K562 (cell line): ENCODE measurements at regions not wholly inside any gene's neighbourhood (a gene's known extent, or its start where the extent isn't known, plus 50 kb on each side); places are given as distances from the start of the nearest gene placed in this dataset.

Experiments
- ATAC-seq: fragments of 200-7000 bp; cut with Tn5 transposase; 3 replicates; pipeline ENCODE4 v1.9.1; 2020; ENCODE audit warnings: moderate library complexity
- BruUV-seq: library from RNA; stranded (reverse); fragments of 400-500 nt; replicated peaks from 2 replicates; lab custom pipeline; 2021; lab: Mats Ljungman, UMichigan
- CTCF ChIA-PET: fragments of 300-600 bp; formaldehyde crosslinking; extraction: SDS; loops from one replicate; lab custom pipeline; 2021; ENCODE audit warnings: low intra/inter-chr PET ratio; lab: Yijun Ruan, JAX
- POLR2A ChIA-PET: fragments of 300-600, 350-650 bp; sonication (Branson Sonifier 250); formaldehyde crosslinking; extraction: SDS; loops from one replicate; lab custom pipeline; 2021; ENCODE audit warnings: antibody characterized with exemption, inconsistent platforms; lab: Yijun Ruan, JAX
- DNase-seq, 4 experiments: peaks; one replicate each; pipeline versions ENCODE4 v3.0.0 to v3.0.0-alpha.2; 2011 to 2018; ENCODE audit warnings: low spot score in 3 of 4, mixed read lengths in 3 of 4; ENCODE audit errors: extremely low read depth in 1 of 4
- FAIRE-seq: peaks from 2 replicates; lab custom pipeline; 2011; peaks lifted over from hg19 to GRCh38; lab: Jason Lieb, UNC
- H2AFZ ChIP-seq: 2 replicates; pipeline ENCODE4 v1.6.0; 2011; ENCODE audit warnings: low read depth, low read length, control low read depth, inconsistent platforms
- H3K27ac ChIP-seq: fragments of 200-600 bp; 3 replicates; pipeline ENCODE4 v1.8.0; 2011; ENCODE audit warnings: low read depth, mild to moderate bottlenecking, control low read depth, inconsistent platforms, low read length, moderate library complexity, mixed read lengths; ENCODE audit errors: extremely low read depth
- H3K27me3 ChIP-seq, 2 experiments: fragments of 300-600 bp in 1 of 2; 2 replicates in 1 of 2; 3 replicates in 1 of 2; pipeline versions ENCODE4 v1.6.0 to v1.8.0; 2011; ENCODE audit warnings: inconsistent platforms in 2 of 2, low read length in 2 of 2, mild to moderate bottlenecking in 1 of 2, mixed read lengths in 1 of 2, moderate library complexity in 1 of 2; ENCODE audit not compliant: control insufficient read depth in 2 of 2, insufficient read depth in 2 of 2
- H3K36me3 ChIP-seq: fragments of 300-600 bp; 3 replicates; pipeline ENCODE4 v1.8.0; 2011; ENCODE audit warnings: mild to moderate bottlenecking, low read length, inconsistent platforms; ENCODE audit not compliant: control insufficient read depth, insufficient read depth
- H3K4me1 ChIP-seq, 2 experiments: fragments of 200-600 bp in 1 of 2; replicated peaks in 1 of 2; 2 replicates in 1 of 2; 3 replicates in 1 of 2; pipeline versions ENCODE4 v1.5.1 to v1.8.0; 2011; ENCODE audit warnings: inconsistent platforms in 2 of 2, low read length in 2 of 2, mild to moderate bottlenecking in 1 of 2, mixed read lengths in 1 of 2, moderate library complexity in 1 of 2; ENCODE audit not compliant: control insufficient read depth in 2 of 2, insufficient read depth in 2 of 2
- H3K4me2 ChIP-seq: 2 replicates; pipeline ENCODE4 v1.6.1; 2011; ENCODE audit warnings: low read length, control low read depth, inconsistent platforms, mixed read lengths; ENCODE audit not compliant: insufficient read depth
- H3K4me3 ChIP-seq: fragments of 200-600 bp; sonication (generic), shearing (Covaris generic); 2 replicates; pipeline ENCODE4 v1.5.1; 2016; ENCODE audit warnings: control low read depth, inconsistent platforms
- H3K79me2 ChIP-seq: fragments of 200-600 bp; 3 replicates; pipeline ENCODE4 v1.8.0; 2011; ENCODE audit warnings: low read length, inconsistent platforms; ENCODE audit not compliant: control insufficient read depth, insufficient read depth
- H3K9ac ChIP-seq, 2 experiments: 2 replicates each; pipeline versions ENCODE4 v1.6.0 to v1.6.1; 2011; ENCODE audit warnings: low read depth in 2 of 2, low read length in 2 of 2, control low read depth in 1 of 2, inconsistent platforms in 1 of 2, mild to moderate bottlenecking in 1 of 2, mixed read lengths in 1 of 2; ENCODE audit not compliant: insufficient read depth in 1 of 2
- H3K9me1 ChIP-seq: one replicate; pipeline ENCODE4 v1.6.0; 2011; ENCODE audit warnings: inconsistent platforms, mild to moderate bottlenecking, low read length, moderate library complexity; ENCODE audit not compliant: control insufficient read depth, insufficient read depth
- H3K9me3 ChIP-seq: replicated peaks from 2 replicates; pipeline ENCODE4 v1.5.1; 2011; ENCODE audit warnings: low read depth, low read length, inconsistent platforms; ENCODE audit not compliant: control insufficient read depth, insufficient read depth
- H4K20me1 ChIP-seq: replicated peaks from 2 replicates; pipeline ENCODE4 v1.6.1; 2011; ENCODE audit warnings: low read length, inconsistent platforms, mixed read lengths; ENCODE audit not compliant: control insufficient read depth, insufficient read depth
- BRF1 ChIP-seq: IDR thresholded peaks from 3 replicates; pipeline ENCODE4 v1.6.1; 2011; ENCODE audit warnings: borderline replicate concordance, mild to moderate bottlenecking; ENCODE audit not compliant: insufficient read length; ENCODE audit errors: extremely low read depth
- CREB1 ChIP-seq, 2 experiments: sonication (generic) in 1 of 2; formaldehyde crosslinking in 1 of 2; IDR thresholded peaks; 2 replicates each; pipeline versions ENCODE4 v1.6.1 to v1.8.0; 2012 to 2022; ENCODE audit warnings: inconsistent platforms in 1 of 2, mild to moderate bottlenecking in 1 of 2, missing genetic modification reagents in 1 of 2, moderate library complexity in 1 of 2
- ESRRB ChIP-seq: fragments of 250-450 bp; sonication (Bioruptor Pico); IDR thresholded peaks from 2 replicates; pipeline ENCODE4 v1.5.0; 2020; ENCODE audit warnings: mild to moderate bottlenecking, moderate library complexity, borderline replicate concordance
- FOS ChIP-seq: IDR thresholded peaks from 3 replicates; pipeline ENCODE4 v1.6.1; 2011; ENCODE audit not compliant: insufficient read length; ENCODE audit errors: extremely low read depth
- HDAC1 ChIP-seq, 2 experiments: fragments of 450-650 bp; IDR thresholded peaks; 2 replicates each; pipeline ENCODE4 v1.6.1; 2016 to 2017; ENCODE audit warnings: inconsistent platforms in 1 of 2, mild to moderate bottlenecking in 1 of 2, moderate library complexity in 1 of 2
- L3MBTL2 ChIP-seq: fragments of 450-650 bp; IDR thresholded peaks from 2 replicates; pipeline ENCODE4 v1.6.1; 2016; ENCODE audit warnings: mild to moderate bottlenecking, moderate library complexity
- NEUROD1 ChIP-seq: fragments of 150-350 bp; IDR thresholded peaks from 2 replicates; pipeline ENCODE4 v1.6.1; 2014; ENCODE audit warnings: borderline replicate concordance, low read length, low read depth; ENCODE audit not compliant: partially characterized antibody
- PYGO2 ChIP-seq: fragments of 450-650 bp; IDR thresholded peaks from 2 replicates; pipeline ENCODE4 v1.6.1; 2016; ENCODE audit warnings: mild to moderate bottlenecking, missing genetic modification characterization, moderate library complexity, missing compliant biosample characterization
- RBBP5 ChIP-seq: fragments of 200-600 bp; sonication (generic); IDR thresholded peaks from 2 replicates; pipeline ENCODE4 v1.6.1; 2012; ENCODE audit warnings: borderline replicate concordance, mild to moderate bottlenecking, low read length, control low read depth, inconsistent platforms; ENCODE audit not compliant: insufficient read depth, poor library complexity, severe bottlenecking
- RBM22 ChIP-seq: fragments of 200-400 bp; formaldehyde crosslinking; IDR thresholded peaks from 2 replicates; pipeline ENCODE4 v1.6.1; 2018; ENCODE audit warnings: low read length, low read depth; ENCODE audit not compliant: poor library complexity, severe bottlenecking
- SRSF1 ChIP-seq: fragments of 200-400 bp; formaldehyde crosslinking; IDR thresholded peaks from 2 replicates; pipeline ENCODE4 v1.6.1; 2017; ENCODE audit warnings: mild to moderate bottlenecking, low read depth, low read length, moderate library complexity
- TAF9B ChIP-seq: fragments of 450-650 bp; IDR thresholded peaks from 2 replicates; pipeline ENCODE4 v1.6.1; 2018; ENCODE audit warnings: mild to moderate bottlenecking; ENCODE audit not compliant: partially characterized antibody
- ZNF146 ChIP-seq: IDR thresholded peaks from one replicate; pipeline ENCODE4 v1.6.1; 2018; ENCODE audit warnings: missing compliant biosample characterization; ENCODE audit not compliant: unreplicated experiment
- ZNF316 ChIP-seq: fragments of 450-650 bp; IDR thresholded peaks from 2 replicates; pipeline ENCODE4 v1.6.1; 2016
- ZNF75A ChIP-seq: fragments of 450-650 bp; formaldehyde crosslinking; IDR thresholded peaks from 2 replicates; pipeline ENCODE4 v1.4.0; 2020; ENCODE audit warnings: mild to moderate bottlenecking
- WGBS: fragments of 100-300 bp; shearing (Covaris generic); methylation state at CpG from one replicate; pipeline ENCODE4 v1.1.6; 2016; ENCODE audit warnings: low coverage, mixed read lengths; ENCODE audit not compliant: insufficient coverage; ENCODE audit errors: missing lambda C conversion rate; 5-methylcytosine and 5-hydroxymethylcytosine counted together
- in situ Hi-C: fragments of 300-500 bp; cut with MboI; formaldehyde crosslinking; loops from 4 replicates; pipeline ENCODE4 v1.15.0; 2018; ENCODE audit warnings: inconsistent platforms, mixed read lengths
- intact Hi-C: fragments of 100-400 bp; cut with micrococcal nuclease; formaldehyde crosslinking; loops from 2 replicates; pipeline ENCODE4 v1.14.2; 2022
- TF ChIP-seq, protein P1 (sequence below): sonication (generic); formaldehyde crosslinking; IDR thresholded peaks from 2 replicates; pipeline ENCODE4 v1.8.1; 2023; ENCODE audit warnings: mild to moderate bottlenecking, missing genetic modification reagents, moderate library complexity

DNA sequence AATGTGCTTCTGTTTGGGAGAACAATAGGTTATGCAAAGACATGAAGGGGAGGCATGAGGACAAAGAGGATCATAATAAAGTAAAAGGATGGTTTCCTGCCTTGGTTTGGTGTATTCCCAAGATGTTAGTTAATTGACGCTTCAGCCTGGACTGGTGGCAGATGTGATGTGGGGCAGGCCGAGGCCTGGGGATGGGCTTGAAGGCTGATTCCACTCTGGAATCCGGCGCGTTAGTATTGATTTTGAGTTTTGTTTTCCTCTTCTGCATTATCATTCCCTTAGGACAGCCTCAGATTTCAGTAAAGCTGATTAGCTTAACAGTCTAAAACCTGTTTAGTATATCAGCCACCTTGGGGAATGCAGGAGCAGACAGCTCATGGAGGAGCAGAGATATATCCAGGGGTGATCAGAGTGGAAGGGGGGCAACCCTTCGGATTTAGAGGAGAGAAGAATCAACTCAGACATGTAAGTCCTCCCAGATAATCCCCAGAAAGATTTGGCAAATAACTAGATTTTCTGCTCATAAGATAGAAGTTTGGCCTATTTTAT, 159.8 kb upstream of the MTPN start:
- BruUV-seq = no TSS peak
- Histone ChIP-seq H3K79me2 (no peaks in the 10 kb centered on the region), H3K9me1 (no peaks in the 10 kb centered on the region), H3K27me3 (no peaks in the 10 kb centered on the region), H4K20me1 (no peaks in the 10 kb centered on the region), H3K4me2 (no peak overlapping the region), H3K36me3 (no peaks in the 10 kb centered on the region; the same call in 2 of the 3 replicates), H3K9me3 (no peaks in the 10 kb centered on the region), H3K27ac (no peak overlapping the region), H3K4me1 (no peaks in the 10 kb centered on the region), H3K4me3 (no peak overlapping the region), H2AFZ (no peak overlapping the region), H3K9ac (no peak overlapping the region)
- no peak for DNase-seq
- CTCF ChIA-PET = no interaction called here
- intact Hi-C loops (no loop called here), in situ Hi-C loops (no loop called here)
- TF ChIP-seq, protein P1, sequence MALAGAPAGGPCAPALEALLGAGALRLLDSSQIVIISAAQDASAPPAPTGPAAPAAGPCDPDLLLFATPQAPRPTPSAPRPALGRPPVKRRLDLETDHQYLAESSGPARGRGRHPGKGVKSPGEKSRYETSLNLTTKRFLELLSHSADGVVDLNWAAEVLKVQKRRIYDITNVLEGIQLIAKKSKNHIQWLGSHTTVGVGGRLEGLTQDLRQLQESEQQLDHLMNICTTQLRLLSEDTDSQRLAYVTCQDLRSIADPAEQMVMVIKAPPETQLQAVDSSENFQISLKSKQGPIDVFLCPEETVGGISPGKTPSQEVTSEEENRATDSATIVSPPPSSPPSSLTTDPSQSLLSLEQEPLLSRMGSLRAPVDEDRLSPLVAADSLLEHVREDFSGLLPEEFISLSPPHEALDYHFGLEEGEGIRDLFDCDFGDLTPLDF (CRISPR knock-in tag) = no peak
- TF ChIP-seq ZNF146 (CRISPR knock-in tag) = no peak
- no peak for TF ChIP-seq RBBP5
- no peak for TF ChIP-seq FOS
- TF ChIP-seq L3MBTL2 = no peak
- no peak for TF ChIP-seq RBM22
- no peak for TF ChIP-seq SRSF1
- TF ChIP-seq ZNF316 = no peak
- no peak for TF ChIP-seq PYGO2 (tag)
- TF ChIP-seq CREB1 (IDR thresholded peaks at IDR 0.05) = no peak
- TF ChIP-seq CREB1 (CRISPR knock-in tag; IDR thresholded peaks at IDR 0.05) = no peak
- no peak for TF ChIP-seq ZNF75A (CRISPR knock-in tag)
- TF ChIP-seq ESRRB (CRISPR knock-in tag) = no peak
- TF ChIP-seq NEUROD1 = no peak
- TF ChIP-seq TAF9B = no peak
- no peak for TF ChIP-seq BRF1
- no peak for TF ChIP-seq HDAC1 (IDR thresholded peaks at IDR 0.05)
- 61% methylated on average over 6 of the region's 6 CpGs for WGBS
- no peak for FAIRE-seq
- POLR2A ChIA-PET = no interaction called here
- no peak for ATAC-seq
